K562 (cell line): ENCODE measurements at regions not wholly inside any gene's neighbourhood (a gene's known extent, or its start where the extent isn't known, plus 50 kb on each side); places are given as distances from the start of the nearest gene placed in this dataset.

Experiments used
- BRCA1 ChIP-seq, 2 experiments: fragments of 450-650 bp in 1 of 2; sonication (generic) in 1 of 2; formaldehyde crosslinking in 1 of 2; IDR thresholded peaks; 2 replicates each; pipeline versions ENCODE4 v1.5.0 to v1.6.1; 2017 to 2020; ENCODE audit warnings: mild to moderate bottlenecking in 1 of 2, missing genetic modification reagents in 1 of 2
- DACH1 ChIP-seq: fragments of 450-650 bp; IDR thresholded peaks from 2 replicates; pipeline ENCODE4 v1.6.1; 2018; ENCODE audit not compliant: partially characterized antibody
- DNMT1 ChIP-seq: fragments of 450-650 bp; IDR thresholded peaks from 2 replicates; pipeline ENCODE4 v1.6.1; 2016; ENCODE audit warnings: antibody characterized with exemption, mild to moderate bottlenecking
- E2F8 ChIP-seq: fragments of 450-650 bp; IDR thresholded peaks from 2 replicates; pipeline ENCODE4 v1.7.1; 2018; ENCODE audit warnings: mild to moderate bottlenecking, low read depth; ENCODE audit not compliant: partially characterized antibody
- FOXA3 ChIP-seq, 2 experiments: fragments of 450-650 bp in 1 of 2; sonication (generic) in 1 of 2; formaldehyde crosslinking; IDR thresholded peaks in 1 of 2; conservative IDR thresholded peaks in 1 of 2; 2 replicates each; pipeline versions ENCODE4 v1.4.0 to v1.8.0; 2020 to 2022; ENCODE audit warnings: mild to moderate bottlenecking in 2 of 2, missing genetic modification reagents in 1 of 2
- GATAD2B ChIP-seq: fragments of 450-650 bp; IDR thresholded peaks from 2 replicates; pipeline ENCODE4 v1.6.1; 2017; ENCODE audit warnings: mild to moderate bottlenecking, borderline replicate concordance
- MAFK ChIP-seq: IDR thresholded peaks from 2 replicates; pipeline ENCODE4 v1.6.1; 2011; ENCODE audit warnings: low read length, improper control_type of control experiment
- POLR2B ChIP-seq: fragments of 450-650 bp; IDR thresholded peaks from 2 replicates; pipeline ENCODE4 v1.6.1; 2018; ENCODE audit warnings: low read depth; ENCODE audit not compliant: partially characterized antibody
- RERE ChIP-seq: sonication (generic); formaldehyde crosslinking; IDR thresholded peaks from 2 replicates; pipeline ENCODE4 v1.8.0; 2023; ENCODE audit warnings: missing genetic modification reagents, mild to moderate bottlenecking, borderline replicate concordance
- SMARCA5 ChIP-seq: fragments of 450-650 bp; IDR thresholded peaks from 2 replicates; pipeline ENCODE4 v1.6.1; 2016
- SP2 ChIP-seq: IDR thresholded peaks from 2 replicates; pipeline ENCODE4 v1.6.1; 2011; ENCODE audit warnings: mild to moderate bottlenecking, low read depth, low read length, moderate library complexity; ENCODE audit not compliant: poor library complexity, severe bottlenecking; ENCODE audit errors: extremely low read depth
- ZNF518B ChIP-seq: fragments of 250-450 bp; sonication (Bioruptor Pico); IDR thresholded peaks from 2 replicates; pipeline ENCODE4 v1.5.0; 2021; ENCODE audit warnings: mild to moderate bottlenecking, moderate library complexity
- ZNF584 ChIP-seq: fragments of 200-800 bp; sonication (Bioruptor generic); IDR thresholded peaks from 2 replicates; pipeline ENCODE4 v1.6.1; 2016; ENCODE audit warnings: low read depth, mild to moderate bottlenecking, missing genetic modification characterization, missing compliant biosample characterization
- ZNF644 ChIP-seq: fragments of 200-800 bp; sonication (Bioruptor generic); IDR thresholded peaks from 2 replicates; pipeline ENCODE4 v1.6.1; 2016; ENCODE audit warnings: low read depth, missing genetic modification characterization, missing compliant biosample characterization
- ZSCAN29 ChIP-seq: fragments of 450-650 bp; IDR thresholded peaks from 2 replicates; pipeline ENCODE4 v1.6.1; 2017

GRCh38 chr11:34809191-34810106 is 106.7 kb downstream of the APIP start (continued):
- no peak for TF ChIP-seq BRCA1 (IDR thresholded peaks at IDR 0.05)
- no peak for TF ChIP-seq BRCA1 (CRISPR knock-in tag; IDR thresholded peaks at IDR 0.05)
- TF ChIP-seq POLR2B: no peak
- TF ChIP-seq RERE: no peak
- 0 out of 2 replicates have a peak, but pooled peaks have one; percentile 12 for TF ChIP-seq ZNF518B (CRISPR knock-in tag)
- peak; percentile 25; the same call in 1 of the 2 replicates for TF ChIP-seq MAFK
- TF ChIP-seq DACH1: peak; percentile 63
- peak; percentile 51 for TF ChIP-seq E2F8
- peak; percentile 25; the same call in 1 of the 2 replicates for TF ChIP-seq ZNF584 (CRISPR knock-in tag)
- TF ChIP-seq ZNF644: peak; percentile 62; the same call in 1 of the 2 replicates
- no peak for TF ChIP-seq ZSCAN29
- no peak for TF ChIP-seq FOXA3 (CRISPR knock-in tag; conservative IDR thresholded peaks at IDR 0.05 in 1 of 2, IDR thresholded peaks at IDR 0.05 in 1 of 2)
- TF ChIP-seq SP2: no peak
- TF ChIP-seq SMARCA5: no peak
- TF ChIP-seq DNMT1: no peak
- TF ChIP-seq GATAD2B: no peak
